Esophagus mucosa (tissue), 1 donor: ENCODE measurements at regions not wholly inside any gene's neighbourhood (a gene's known extent, or its start where the extent isn't known, plus 50 kb on each side); places are given as distances from the start of the nearest gene placed in this dataset.
A peak's percentile ranks its signal among the peaks of the same experiment; 100 is the strongest.
"Not testable (repeated sequence)": the region's sequence is repeated elsewhere in the genome, so short reads cannot be mapped to it uniquely, and the experiment has no call there.

Source experiments
- ATAC-seq: fragments of 200-7000 bp; cut with Tn5 transposase; one replicate; pipeline ENCODE4 v1.9.1; 2020
- donor health status: DM: yes; HTN: yes; CAD: no.

DNA sequence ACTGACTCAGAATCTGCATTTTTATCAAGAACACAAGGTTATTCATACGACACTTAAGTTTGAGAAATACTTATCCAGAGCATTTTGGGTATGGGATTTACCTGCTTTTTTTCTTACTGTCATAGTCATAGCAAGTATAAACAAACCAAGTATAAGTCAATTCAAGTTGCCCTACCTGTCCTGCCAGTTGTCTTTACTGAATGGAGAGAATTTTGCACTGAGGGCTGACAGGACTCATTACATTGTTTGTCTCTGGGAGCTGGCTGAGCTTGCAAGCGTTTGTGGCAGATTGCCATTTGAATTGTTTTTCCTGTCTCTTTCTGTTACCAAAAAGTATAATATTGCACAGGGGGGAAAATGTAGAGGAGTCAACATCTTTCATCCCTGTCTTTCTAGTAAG is 278.9 kb upstream of the MAGEC2 start:
- ATAC-seq: peak; percentile 60

DNA sequence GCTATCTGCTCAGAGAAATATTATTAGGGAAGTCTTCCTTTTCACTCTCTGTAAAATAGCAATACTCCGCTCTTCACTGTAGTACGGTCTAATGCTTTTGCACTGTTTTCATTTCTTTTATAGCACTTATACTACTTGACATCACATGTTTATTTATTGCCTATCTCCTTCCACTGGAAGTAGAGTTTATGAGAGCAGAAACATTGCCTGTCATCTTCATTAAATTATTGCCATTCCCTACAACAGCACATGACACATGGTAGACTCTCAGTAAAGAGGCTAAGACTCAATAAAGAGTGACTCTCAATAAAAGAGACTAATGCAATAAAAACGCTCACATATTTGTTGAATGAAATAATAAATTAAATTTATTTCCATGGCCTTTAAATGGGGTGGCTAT is 241.3 kb upstream of the MAGEC2 start:
- ATAC-seq: no peak

DNA sequence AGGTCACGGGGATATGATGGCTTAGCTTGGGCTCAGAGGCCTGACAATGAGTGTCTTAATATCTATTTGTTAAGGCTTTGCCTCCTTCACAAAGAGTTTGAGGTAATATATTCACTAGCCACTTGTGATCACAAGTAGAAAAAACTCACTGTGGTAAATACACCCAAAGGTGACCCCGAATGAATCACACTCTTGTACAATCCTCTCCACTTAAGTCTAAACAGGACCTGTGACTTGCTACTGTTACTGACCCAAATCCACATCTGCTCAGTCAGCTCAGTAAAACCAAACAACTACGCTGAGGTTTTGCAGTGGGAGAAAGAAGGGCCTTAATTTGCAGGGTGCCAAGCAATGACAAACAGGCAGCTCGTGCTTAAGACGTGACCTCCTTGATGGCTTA is 223.8 kb upstream of the MAGEC2 start:
- ATAC-seq: no peak

DNA sequence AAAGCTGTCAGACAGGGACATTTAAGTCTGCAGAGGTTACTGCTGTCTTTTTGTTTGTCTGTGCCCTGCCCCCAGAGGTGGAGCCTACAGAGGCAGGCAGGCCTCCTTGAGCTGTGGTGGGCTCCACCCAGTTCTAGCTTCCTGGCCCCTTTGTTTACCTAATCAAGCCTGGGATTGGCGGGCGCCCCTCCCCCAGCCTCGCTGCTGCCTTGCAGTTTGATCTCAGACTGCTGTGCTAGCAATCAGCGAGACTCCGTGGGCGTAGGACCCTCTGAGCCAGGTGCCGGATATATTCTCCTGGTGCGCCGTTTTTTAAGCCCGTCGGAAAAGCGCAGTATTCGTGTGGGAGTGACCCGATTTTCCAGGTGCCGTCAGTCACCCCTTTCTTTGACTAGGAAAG is 185.9 kb upstream of the MAGEC2 start:
- not testable (repeated sequence) for ATAC-seq

DNA sequence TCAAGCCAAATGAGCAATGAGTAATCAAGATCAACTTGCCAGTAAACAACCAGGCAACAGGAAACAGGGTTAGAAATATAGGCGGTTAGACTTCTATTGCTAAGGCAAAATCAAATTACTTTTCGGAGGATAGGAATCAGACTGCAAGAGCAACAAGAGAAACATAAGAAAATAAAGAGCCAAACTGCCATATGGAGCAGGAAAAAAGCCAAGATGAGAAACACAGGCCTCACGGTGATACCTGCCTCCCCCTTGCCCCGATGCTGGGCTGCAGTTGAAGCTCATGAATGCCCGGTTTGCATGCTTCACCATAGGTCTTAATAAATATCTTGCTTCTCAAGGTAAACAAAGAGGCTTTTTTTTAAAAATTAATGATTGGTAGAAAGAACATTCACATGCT is 158.4 kb upstream of the MAGEC2 start:
- ATAC-seq: no peak

DNA sequence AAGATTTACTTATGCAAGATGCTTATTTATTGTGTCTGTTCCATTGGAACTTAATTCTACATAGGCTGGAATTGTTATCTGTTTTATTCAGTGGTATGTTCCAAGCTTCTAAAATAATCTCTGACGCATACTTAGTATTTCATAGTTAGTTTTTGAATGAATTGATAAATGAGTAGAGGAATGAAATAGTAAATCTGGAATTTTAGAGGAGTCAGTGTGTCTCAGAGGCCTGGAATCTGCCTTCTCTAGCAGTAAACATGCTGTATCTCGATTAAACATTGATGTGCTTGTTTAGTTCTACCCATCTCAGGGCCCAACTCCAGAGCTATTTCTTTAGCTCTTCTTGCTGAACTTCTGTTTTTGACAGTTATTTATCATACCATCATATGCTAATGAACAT is 154.2 kb upstream of the MAGEC2 start:
- ATAC-seq: no peak

DNA sequence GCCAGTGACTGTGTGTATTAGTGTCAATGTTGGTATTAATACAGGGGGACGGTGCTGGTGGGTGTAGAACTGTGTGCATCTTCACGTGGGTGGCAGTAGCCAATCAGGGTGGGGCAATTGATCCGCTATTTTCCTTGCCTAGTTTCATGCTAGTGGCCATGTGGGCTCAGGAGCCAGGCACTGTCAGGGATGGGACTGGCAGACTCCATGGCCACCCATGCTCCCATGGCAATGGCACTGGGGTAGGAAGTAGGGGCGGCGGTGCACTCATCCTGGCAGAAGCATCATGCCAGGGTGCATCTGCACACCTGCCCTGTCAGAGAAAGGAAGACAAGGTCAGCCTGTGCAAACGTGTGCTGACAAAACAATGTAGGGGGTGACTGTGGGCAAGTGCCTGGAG is 122.1 kb upstream of the MAGEC2 start:
- no peak for ATAC-seq

DNA sequence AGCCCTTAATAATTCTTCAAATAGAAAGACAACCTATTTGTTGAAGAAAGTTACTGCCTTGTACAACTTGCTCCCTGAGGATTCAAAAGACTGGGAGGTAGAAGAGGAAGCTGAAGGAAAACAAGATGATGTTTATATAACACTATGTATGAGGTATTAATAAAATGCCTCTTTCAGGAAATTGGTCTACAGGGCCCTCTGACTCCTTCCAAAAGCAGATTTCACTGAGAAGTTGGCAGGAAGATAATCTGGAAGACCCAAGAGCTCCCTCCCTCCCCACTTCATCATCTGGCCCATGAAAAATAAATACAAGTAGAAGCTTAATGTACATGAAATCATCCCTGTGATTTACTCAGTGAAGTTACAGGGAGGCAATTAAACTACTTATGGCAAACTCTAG is 107.5 kb upstream of the MAGEC2 start:
- ATAC-seq: no peak

DNA sequence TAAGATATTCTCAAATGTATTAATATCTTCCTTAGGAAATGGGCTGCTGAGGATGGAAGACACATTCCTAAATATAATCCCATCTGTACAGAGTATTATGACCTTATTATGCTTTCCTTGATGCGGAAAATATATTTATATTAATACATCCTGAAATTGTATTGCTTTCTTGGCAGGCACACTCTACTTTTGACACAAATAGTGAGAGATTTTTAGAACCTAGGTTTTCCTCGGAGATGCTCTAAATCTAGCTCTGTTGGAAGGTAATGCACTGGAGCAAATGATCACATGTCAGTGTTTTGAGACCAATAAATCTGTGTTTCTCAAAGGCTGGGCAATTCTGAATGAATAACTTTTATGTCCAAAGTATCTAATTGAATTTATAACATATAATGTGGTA is 94.3 kb upstream of the MAGEC2 start:
- ATAC-seq: no peak

DNA sequence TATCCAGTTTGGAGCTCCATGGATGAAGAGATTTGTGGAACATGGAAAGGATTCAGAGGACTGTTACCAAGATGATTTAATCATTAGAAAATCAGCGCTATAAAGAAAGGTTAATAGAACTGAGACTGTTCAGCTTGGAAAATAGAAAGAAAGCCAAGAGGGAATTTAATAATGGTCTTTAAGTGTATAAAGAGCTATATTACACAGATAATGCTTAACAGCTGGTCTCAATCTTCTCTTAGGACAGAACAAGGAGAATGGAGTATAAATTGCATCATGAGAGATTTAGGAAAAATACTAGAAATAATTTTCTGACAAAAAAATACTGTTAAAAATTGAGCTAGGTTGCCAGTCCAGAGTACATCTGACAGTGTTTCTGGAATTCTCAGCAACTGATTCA is 91.3 kb upstream of the MAGEC2 start:
- no peak for ATAC-seq

DNA sequence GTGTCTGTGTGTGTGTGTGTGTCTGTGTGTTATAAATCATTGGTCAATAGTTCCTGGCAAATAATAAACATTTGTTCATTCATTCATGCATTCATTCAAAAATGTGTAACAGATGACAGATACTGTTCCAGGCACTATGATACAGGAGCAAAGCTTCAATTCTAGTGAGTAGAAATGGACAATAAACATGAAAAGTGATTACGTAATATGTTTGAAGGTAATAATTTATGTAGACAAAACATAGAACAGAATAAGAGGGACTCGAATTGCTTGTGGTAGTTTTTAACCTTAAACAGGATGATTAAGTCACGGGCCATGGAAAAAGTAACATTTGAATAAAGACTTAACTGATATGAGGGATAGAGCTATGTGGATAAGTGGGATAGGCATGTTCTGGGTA is 90.1 kb upstream of the MAGEC2 start:
- no peak for ATAC-seq

DNA sequence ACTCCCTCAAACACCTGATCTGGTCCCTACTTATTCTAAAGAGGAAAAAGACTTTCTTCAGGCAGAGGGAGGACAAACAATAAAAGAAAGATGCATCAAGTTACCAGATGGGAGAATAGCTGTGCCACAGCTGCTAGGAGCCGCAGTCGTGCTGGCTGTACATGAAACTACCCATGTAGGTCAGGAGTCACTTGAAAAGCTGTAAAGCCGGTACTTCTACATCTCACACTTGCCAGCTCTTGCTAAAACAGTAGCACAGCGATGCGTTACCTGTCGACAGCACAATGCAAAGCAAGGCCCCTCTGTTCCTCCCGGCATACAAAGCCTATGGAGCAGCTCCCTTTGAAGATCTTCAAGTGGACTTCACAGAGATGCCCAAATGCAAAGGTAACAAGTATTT is 65.1 kb upstream of the MAGEC2 start:
- not testable (repeated sequence) for ATAC-seq

DNA sequence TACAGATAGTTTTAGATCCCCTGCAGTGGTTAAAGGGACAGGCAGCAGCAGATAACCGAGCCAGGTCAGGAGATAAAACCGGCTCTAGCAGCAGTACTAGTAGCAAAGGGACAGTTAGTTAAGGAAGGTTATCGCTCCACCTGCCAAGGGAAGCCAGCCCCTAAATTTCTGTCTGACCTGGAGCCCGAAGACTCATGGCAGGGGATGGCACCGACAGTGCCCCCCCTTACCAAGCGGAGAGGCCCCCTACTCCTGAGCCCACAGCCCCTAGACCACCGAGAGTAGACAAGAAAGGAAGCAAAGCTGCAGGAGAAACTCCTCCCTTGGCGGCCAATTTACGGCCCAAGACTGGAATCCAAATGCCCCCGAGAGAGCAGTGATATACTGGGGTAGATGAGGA is 61.3 kb upstream of the MAGEC2 start:
- ATAC-seq: no peak

DNA sequence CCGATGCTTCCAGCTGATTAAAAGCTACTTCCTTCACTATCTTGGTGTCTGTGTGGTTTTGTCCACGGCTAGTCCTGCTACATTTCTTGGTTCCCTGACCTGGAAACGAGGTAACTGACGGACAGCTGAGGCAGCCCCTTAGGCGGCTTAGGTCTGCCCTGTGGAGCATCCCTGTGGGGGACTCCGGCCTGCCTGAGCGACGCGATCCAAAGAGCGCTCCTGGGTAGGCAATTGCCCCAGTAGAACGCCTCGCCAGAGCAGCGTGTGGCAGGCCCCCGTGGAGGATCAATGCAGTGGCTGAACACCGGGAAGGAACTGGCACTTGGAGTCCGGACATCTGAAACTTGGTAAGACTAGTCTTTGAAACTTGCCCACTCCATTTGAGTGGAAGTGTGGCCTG is 60.5 kb upstream of the MAGEC2 start:
- ATAC-seq: not testable (repeated sequence)

DNA sequence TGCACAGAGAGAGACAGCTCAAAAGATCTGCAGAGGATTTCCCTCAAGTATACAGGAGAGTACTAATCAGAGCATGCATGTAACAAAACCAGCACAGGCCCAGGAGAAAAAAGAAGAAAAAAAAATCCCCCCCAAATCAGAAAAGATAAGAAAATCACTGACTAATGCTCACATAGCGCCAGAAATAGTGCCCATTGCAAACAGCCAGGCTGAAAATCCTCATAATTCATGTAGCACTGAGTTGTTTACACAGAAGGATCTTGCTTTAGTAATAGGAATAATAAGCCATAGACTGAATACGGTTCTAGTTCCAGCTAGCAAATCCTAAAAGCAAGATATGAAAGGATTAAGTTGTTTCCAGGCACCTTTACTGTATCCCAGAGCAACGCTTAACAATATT is 51.8 kb upstream of the MAGEC2 start:
- no peak for ATAC-seq
